Naive B cell (primary cell): ENCODE measurements at regions not wholly inside any gene's neighbourhood (a gene's known extent, or its start where the extent isn't known, plus 50 kb on each side); places are given as distances from the start of the nearest gene placed in this dataset.
"Not testable (repeated sequence)": the region's sequence is repeated elsewhere in the genome, so short reads cannot be mapped to it uniquely, and the experiment has no call there.

Source experiments
- ATAC-seq, 2 donors: fragments of 150-1000 bp; cut with Tn5 transposase; 2 replicates each; pipeline ENCODE4 v1.10.0; 2021; ENCODE audit warnings: low read depth in 2 of 2, mild to moderate bottlenecking in 2 of 2, moderate library complexity in 2 of 2
- DNase-seq: peaks from one replicate; pipeline ENCODE4 v3.0.0; 2022
- H3K27ac Mint-ChIP-seq, 6 donors: one replicate each; pipeline ENCODE4 v1.8.0; 2020 to 2022; ENCODE audit warnings: mild to moderate bottlenecking in 6 of 6, mixed read lengths in 6 of 6, moderate library complexity in 5 of 6, inconsistent platforms in 2 of 6
- H3K27me3 Mint-ChIP-seq, 3 donors: one replicate each; pipeline ENCODE4 v1.8.0; 2021 to 2022; ENCODE audit warnings: mixed read lengths in 3 of 3, mild to moderate bottlenecking in 1 of 3
- H3K36me3 Mint-ChIP-seq, 2 donors: one replicate each; pipeline ENCODE4 v1.8.0; 2020 to 2022; ENCODE audit warnings: mixed read lengths in 2 of 2, inconsistent platforms in 1 of 2, mild to moderate bottlenecking in 1 of 2
- H3K4me1 Mint-ChIP-seq, 3 donors: one replicate each; pipeline ENCODE4 v1.8.0; 2020 to 2022; ENCODE audit warnings: mixed read lengths in 3 of 3, inconsistent platforms in 1 of 3, mild to moderate bottlenecking in 1 of 3, moderate library complexity in 1 of 3
- H3K4me3 Mint-ChIP-seq, 8 donors: one replicate each; pipeline ENCODE4 v1.8.0; 2020 to 2022; ENCODE audit warnings: mild to moderate bottlenecking in 8 of 8, mixed read lengths in 8 of 8, moderate library complexity in 8 of 8, inconsistent platforms in 2 of 8
- H3K9me3 Mint-ChIP-seq, 7 donors: one replicate each; pipeline ENCODE4 v1.8.0; 2020 to 2022; ENCODE audit warnings: mixed read lengths in 7 of 7, mild to moderate bottlenecking in 5 of 7, inconsistent platforms in 2 of 7, moderate library complexity in 1 of 7

GRCh38 chrY:7588176-7588575, 676.6 kb upstream of the AMELY start:
- not testable (repeated sequence) for H3K9me3 Mint-ChIP-seq, ATAC-seq, H3K27ac Mint-ChIP-seq, H3K4me3 Mint-ChIP-seq, H3K36me3 Mint-ChIP-seq, H3K27me3 Mint-ChIP-seq, DNase-seq, H3K4me1 Mint-ChIP-seq

GRCh38 chrY:7562541-7562940, 651.0 kb upstream of the AMELY start:
- DNase-seq (no peak), ATAC-seq (no peak)
- peaks cover 0 to 17% (median 0%) of the 10 kb centered on the region in 7 donors for H3K9me3 Mint-ChIP-seq
- H3K27ac Mint-ChIP-seq, result peak overlapping the region in 1 of 6 donors; percentile 6
- peaks cover 0 to 14% (median 0%) of the 10 kb centered on the region in 3 donors for H3K4me1 Mint-ChIP-seq
- H3K27me3 Mint-ChIP-seq, result no peaks in the 10 kb centered on the region
- H3K36me3 Mint-ChIP-seq, result no peaks in the 10 kb centered on the region
- no peak overlapping the region for H3K4me3 Mint-ChIP-seq

GRCh38 chrY:7557675-7558074, 646.1 kb upstream of the AMELY start:
- no peaks in the 10 kb centered on the region for H3K36me3 Mint-ChIP-seq
- H3K27me3 Mint-ChIP-seq, result no peaks in the 10 kb centered on the region
- peaks cover 0 to 14% (median 0%) of the 10 kb centered on the region in 3 donors for H3K4me1 Mint-ChIP-seq
- no peak overlapping the region for H3K4me3 Mint-ChIP-seq
- H3K27ac Mint-ChIP-seq, result no peak overlapping the region
- ATAC-seq, result no peak
- DNase-seq, result no peak
- peaks cover 0 to 17% (median 0%) of the 10 kb centered on the region in 7 donors for H3K9me3 Mint-ChIP-seq

GRCh38 chrY:7555006-7555405, 643.5 kb upstream of the AMELY start:
- Mint-ChIP-seq H3K36me3 (no peaks in the 10 kb centered on the region), H3K4me3 (no peak overlapping the region), H3K27me3 (no peaks in the 10 kb centered on the region), H3K4me1 (no peaks in the 10 kb centered on the region), H3K9me3 (peaks cover 0 to 19% (median 0%) of the 10 kb centered on the region in 7 donors), H3K27ac (no peak overlapping the region)
- no peak for DNase-seq
- no peak for ATAC-seq

- no peak for DNase-seq
- no peaks in the 10 kb centered on the region for H3K36me3 Mint-ChIP-seq
- no peak overlapping the region for H3K27ac Mint-ChIP-seq
- no peaks in the 10 kb centered on the region for H3K9me3 Mint-ChIP-seq
- H3K27me3 Mint-ChIP-seq, result peaks cover 0 to 8% (median 0%) of the 10 kb centered on the region in 3 donors
- ATAC-seq, result no peak
- H3K4me1 Mint-ChIP-seq, result no peaks in the 10 kb centered on the region
- no peak overlapping the region for H3K4me3 Mint-ChIP-seq
Observed at GRCh38 chrY:7545060-7545459, 633.5 kb upstream of the AMELY start.

- DNase-seq, result no peak
- no peaks in the 10 kb centered on the region for H3K9me3 Mint-ChIP-seq
- H3K27me3 Mint-ChIP-seq, result peaks cover 0 to 8% (median 0%) of the 10 kb centered on the region in 3 donors
- H3K27ac Mint-ChIP-seq, result no peak overlapping the region
- H3K4me1 Mint-ChIP-seq, result no peaks in the 10 kb centered on the region
- no peak overlapping the region for H3K4me3 Mint-ChIP-seq
- H3K36me3 Mint-ChIP-seq, result no peaks in the 10 kb centered on the region
- ATAC-seq, result no peak
Observed at GRCh38 chrY:7544172-7544770, 632.7 kb upstream of the AMELY start.

- no peak overlapping the region for H3K27ac Mint-ChIP-seq
- H3K4me1 Mint-ChIP-seq, result no peaks in the 10 kb centered on the region
- no peak for DNase-seq
- H3K9me3 Mint-ChIP-seq, result no peaks in the 10 kb centered on the region
- H3K27me3 Mint-ChIP-seq, result peaks cover 0 to 8% (median 0%) of the 10 kb centered on the region in 3 donors
- H3K36me3 Mint-ChIP-seq, result no peaks in the 10 kb centered on the region
- ATAC-seq, result no peak
- H3K4me3 Mint-ChIP-seq, result no peak overlapping the region
Observed at GRCh38 chrY:7543506-7543905, 632.0 kb upstream of the AMELY start.

GRCh38 chrY:7542256-7542858, 630.8 kb upstream of the AMELY start:
- Mint-ChIP-seq H3K4me3 (no peak overlapping the region), H3K27ac (no peak overlapping the region), H3K9me3 (no peaks in the 10 kb centered on the region), H3K27me3 (peaks cover 0 to 6% (median 0%) of the 10 kb centered on the region in 3 donors), H3K36me3 (no peaks in the 10 kb centered on the region), H3K4me1 (no peaks in the 10 kb centered on the region)
- no peak for DNase-seq
- no peak for ATAC-seq

GRCh38 chrY:7529396-7529795, 617.8 kb upstream of the AMELY start:
- Mint-ChIP-seq H3K4me3 (no peak overlapping the region), H3K27ac (no peak overlapping the region), H3K36me3 (no peaks in the 10 kb centered on the region), H3K9me3 (no peaks in the 10 kb centered on the region), H3K4me1 (no peaks in the 10 kb centered on the region), H3K27me3 (peaks cover 0 to 11% (median 0%) of the 10 kb centered on the region in 3 donors)
- DNase-seq (no peak), ATAC-seq (no peak)

- H3K36me3 Mint-ChIP-seq, H3K4me1 Mint-ChIP-seq, DNase-seq, H3K9me3 Mint-ChIP-seq, H3K27ac Mint-ChIP-seq, H3K4me3 Mint-ChIP-seq, ATAC-seq: not testable (repeated sequence)
- peaks cover 0 to 11% (median 0%) of the 10 kb centered on the region in 3 donors for H3K27me3 Mint-ChIP-seq
Observed at GRCh38 chrY:7527568-7527967, 616.0 kb upstream of the AMELY start.

- DNase-seq (no peak), ATAC-seq (no peak)
- Mint-ChIP-seq H3K9me3 (peaks cover 0 to 1% (median 0%) of the 10 kb centered on the region in 7 donors), H3K27me3 (peaks cover 0 to 5% (median 3%) of the 10 kb centered on the region in 3 donors), H3K4me1 (no peaks in the 10 kb centered on the region), H3K27ac (no peak overlapping the region), H3K36me3 (no peaks in the 10 kb centered on the region), H3K4me3 (no peak overlapping the region)
Observed at GRCh38 chrY:7518387-7518786, 606.8 kb upstream of the AMELY start.

- Mint-ChIP-seq H3K36me3 (no peaks in the 10 kb centered on the region), H3K4me1 (no peaks in the 10 kb centered on the region), H3K27ac (no peak overlapping the region), H3K4me3 (no peak overlapping the region), H3K9me3 (peaks cover 0 to 3% (median 0%) of the 10 kb centered on the region in 7 donors), H3K27me3 (peaks cover 0 to 3% (median 0%) of the 10 kb centered on the region in 3 donors)
- ATAC-seq, result no peak
- DNase-seq, result no peak
Observed at GRCh38 chrY:7516268-7516667, 604.7 kb upstream of the AMELY start.

- Mint-ChIP-seq H3K27me3 (peaks cover 0 to 3% (median 2%) of the 10 kb centered on the region in 3 donors), H3K4me3 (no peak overlapping the region), H3K9me3 (peaks cover 0 to 3% (median 0%) of the 10 kb centered on the region in 7 donors), H3K36me3 (no peaks in the 10 kb centered on the region), H3K4me1 (no peaks in the 10 kb centered on the region), H3K27ac (no peak overlapping the region)
- no peak for DNase-seq
- no peak for ATAC-seq
Observed at GRCh38 chrY:7515812-7516211, 604.3 kb upstream of the AMELY start.

- Mint-ChIP-seq H3K36me3 (no peaks in the 10 kb centered on the region), H3K27ac (no peak overlapping the region), H3K4me3 (no peak overlapping the region), H3K27me3 (peaks cover 0 to 21% (median 5%) of the 10 kb centered on the region in 3 donors), H3K9me3 (peaks cover 0 to 8% (median 0%) of the 10 kb centered on the region in 7 donors), H3K4me1 (no peaks in the 10 kb centered on the region)
- ATAC-seq (no peak), DNase-seq (no peak)
Observed at GRCh38 chrY:7502896-7503295, 591.3 kb upstream of the AMELY start.
